Fibroblast of lung (primary cell): ENCODE measurements at regions not wholly inside any gene's neighbourhood (a gene's known extent, or its start where the extent isn't known, plus 50 kb on each side); places are given as distances from the start of the nearest gene placed in this dataset.

Experiments used
- CTCF ChIP-seq, 2 donors: IDR thresholded peaks in 1 of 2; conservative IDR thresholded peaks in 1 of 2; 1 replicate in 1 of 2; 2 replicates in 1 of 2; pipeline ENCODE4 v1.5.1; 2011 to 2012; ENCODE audit warnings: low read length in 2 of 2, control low read depth in 1 of 2, inconsistent platforms in 1 of 2, low read depth in 1 of 2, mild to moderate bottlenecking in 1 of 2
- EZH2 ChIP-seq: IDR thresholded peaks from 2 replicates; pipeline ENCODE4 v1.5.1; 2012; ENCODE audit warnings: low read length, control low read depth, mild to moderate bottlenecking; ENCODE audit errors: missing control alignments

DNA sequence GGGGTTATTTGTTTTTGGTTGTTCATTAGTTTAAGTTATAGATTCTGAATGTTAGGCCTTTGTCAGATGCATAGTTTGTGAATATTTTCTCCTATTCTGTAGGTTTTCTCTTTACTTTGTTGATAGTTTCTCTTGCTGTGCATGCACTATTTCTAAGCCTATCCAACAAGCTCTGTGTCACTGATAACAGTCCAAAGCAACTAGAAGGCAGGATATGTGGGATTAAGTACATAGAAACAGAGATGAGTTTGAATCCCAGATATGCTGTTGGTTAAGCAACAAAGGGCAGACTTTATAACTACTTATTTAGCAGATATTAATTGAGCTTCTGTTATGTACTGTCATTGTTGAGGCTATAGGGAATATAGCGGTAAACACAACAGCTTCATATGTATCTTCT is 390.4 kb downstream of the INSC start:
- no peak for TF ChIP-seq CTCF (conservative IDR thresholded peaks at IDR 0.05 in 1 of 2, IDR thresholded peaks at IDR 0.05 in 1 of 2; ENCODE audit: low read depth in 1 of 2, low read length in 2 of 2)
- no peak for TF ChIP-seq EZH2
